ENCODE measurements at regions not wholly inside any gene's neighbourhood (a gene's known extent, or its start where the extent isn't known, plus 50 kb on each side); places are given as distances from the start of the nearest gene placed in this dataset.

DNA sequence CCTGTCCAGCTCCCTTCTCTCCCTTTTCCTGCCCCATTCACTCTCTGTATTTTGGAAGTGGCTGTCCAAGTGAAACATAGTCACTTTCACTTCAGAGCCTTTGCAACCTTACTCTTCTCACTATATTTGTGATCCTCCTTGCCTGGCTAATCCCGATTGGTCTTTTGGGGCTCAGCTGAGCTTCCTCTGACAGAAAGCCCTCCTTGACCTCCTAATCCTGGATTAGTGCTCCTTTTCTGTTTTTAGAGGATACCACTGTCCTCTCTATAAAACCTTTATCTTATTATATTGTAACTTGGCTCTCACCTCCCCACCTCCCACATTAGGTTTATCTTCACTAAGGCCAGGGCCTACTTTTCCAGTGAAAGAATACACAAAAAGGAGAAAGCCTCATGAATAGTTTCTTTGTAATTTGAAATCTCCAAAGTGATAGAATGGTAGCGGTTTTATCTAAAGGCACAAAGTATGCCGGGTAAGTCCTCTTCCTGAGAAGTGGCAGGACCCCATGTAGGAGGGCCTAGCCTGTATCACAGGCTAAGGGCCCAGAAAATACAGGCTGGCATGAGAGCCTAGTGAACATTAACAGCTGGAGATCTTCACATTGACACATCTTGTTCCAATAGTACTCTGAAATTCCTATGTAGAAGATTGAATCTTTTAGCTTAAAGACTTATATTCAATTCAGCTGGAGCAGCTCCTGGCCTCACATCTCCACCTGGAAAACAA, 83.1 kb upstream of the GAREM1 start:
- no peaks in the 10 kb centered on the region for H3K27me3 ChIP-seq
- H3K36me3 ChIP-seq (replicated peaks; ENCODE audit: insufficient read depth, low read depth) = no peaks in the 10 kb centered on the region
- no peak for TF ChIP-seq EZH2 (IDR thresholded peaks at IDR 0.05; ENCODE audit: borderline replicate concordance)
- TF ChIP-seq, protein P1, sequence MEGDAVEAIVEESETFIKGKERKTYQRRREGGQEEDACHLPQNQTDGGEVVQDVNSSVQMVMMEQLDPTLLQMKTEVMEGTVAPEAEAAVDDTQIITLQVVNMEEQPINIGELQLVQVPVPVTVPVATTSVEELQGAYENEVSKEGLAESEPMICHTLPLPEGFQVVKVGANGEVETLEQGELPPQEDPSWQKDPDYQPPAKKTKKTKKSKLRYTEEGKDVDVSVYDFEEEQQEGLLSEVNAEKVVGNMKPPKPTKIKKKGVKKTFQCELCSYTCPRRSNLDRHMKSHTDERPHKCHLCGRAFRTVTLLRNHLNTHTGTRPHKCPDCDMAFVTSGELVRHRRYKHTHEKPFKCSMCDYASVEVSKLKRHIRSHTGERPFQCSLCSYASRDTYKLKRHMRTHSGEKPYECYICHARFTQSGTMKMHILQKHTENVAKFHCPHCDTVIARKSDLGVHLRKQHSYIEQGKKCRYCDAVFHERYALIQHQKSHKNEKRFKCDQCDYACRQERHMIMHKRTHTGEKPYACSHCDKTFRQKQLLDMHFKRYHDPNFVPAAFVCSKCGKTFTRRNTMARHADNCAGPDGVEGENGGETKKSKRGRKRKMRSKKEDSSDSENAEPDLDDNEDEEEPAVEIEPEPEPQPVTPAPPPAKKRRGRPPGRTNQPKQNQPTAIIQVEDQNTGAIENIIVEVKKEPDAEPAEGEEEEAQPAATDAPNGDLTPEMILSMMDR (IDR thresholded peaks at IDR 0.05; ENCODE audit: poor library complexity) = no peak
- no peak for TF ChIP-seq EZH2phosphoT487 (IDR thresholded peaks at IDR 0.05; ENCODE audit: low read depth, severe bottlenecking, unreplicated experiment)
- H3K9me3 ChIP-seq (ENCODE audit: low read depth) = no peaks in the 10 kb centered on the region
- no peak overlapping the region for H3K27ac ChIP-seq
- no peaks in the 10 kb centered on the region for H3K79me2 ChIP-seq
- H3K4me2 ChIP-seq = no peak overlapping the region
- no peak overlapping the region for H3K4me3 ChIP-seq
- no peaks in the 10 kb centered on the region for H3K9me2 ChIP-seq (replicated peaks; ENCODE audit: insufficient read depth)
- WGBS (ENCODE audit: low lambda C conversion rate, missing lambda C conversion rate) = 74% methylated on average over 3 of the region's 3 CpGs
- H2AFZ ChIP-seq = no peak overlapping the region
- no peaks in the 10 kb centered on the region for H4K20me1 ChIP-seq (ENCODE audit: insufficient read depth, poor library complexity, severe bottlenecking)
- DNase-seq (ENCODE audit: low spot score) = no peak
- no peaks in the 10 kb centered on the region for H3K4me1 ChIP-seq (ENCODE audit: insufficient read depth)

DNA sequence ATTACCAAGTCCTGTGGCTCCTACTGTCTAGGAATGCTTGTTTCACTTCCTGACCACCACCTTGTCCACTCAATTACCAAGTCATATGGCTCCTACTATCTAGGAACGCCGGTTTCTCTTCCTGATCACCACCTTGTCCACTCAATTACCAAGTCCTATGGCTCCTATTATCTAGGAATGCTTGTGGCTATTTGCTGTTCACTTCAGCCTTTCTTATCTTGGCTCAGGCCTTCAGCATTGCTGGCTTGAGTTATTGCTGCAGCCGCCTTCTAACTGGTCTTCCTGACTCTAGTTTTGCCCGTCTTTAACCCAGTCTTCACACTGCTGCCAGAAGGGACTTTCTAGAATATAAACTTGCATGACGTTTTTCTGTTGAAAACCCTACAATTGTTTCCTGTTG, 82.5 kb upstream of the GAREM1 start:
- H3K9me2 ChIP-seq (replicated peaks; ENCODE audit: insufficient read depth) = no peaks in the 10 kb centered on the region
- no peak overlapping the region for H3K27ac ChIP-seq
- no peak overlapping the region for H3K4me3 ChIP-seq
- peak; percentile 6 for DNase-seq (ENCODE audit: low spot score)
- 57% methylated on average over 5 of the region's 5 CpGs for WGBS (ENCODE audit: low lambda C conversion rate, missing lambda C conversion rate)
- H3K4me1 ChIP-seq (ENCODE audit: insufficient read depth) = no peaks in the 10 kb centered on the region
- no peaks in the 10 kb centered on the region for H3K9me3 ChIP-seq (ENCODE audit: low read depth)
- TF ChIP-seq, protein P1 (IDR thresholded peaks at IDR 0.05; ENCODE audit: poor library complexity) = no peak
- TF ChIP-seq EZH2 (IDR thresholded peaks at IDR 0.05; ENCODE audit: borderline replicate concordance) (no peak), EZH2phosphoT487 (IDR thresholded peaks at IDR 0.05; ENCODE audit: low read depth, severe bottlenecking, unreplicated experiment) (no peak)
- no peak overlapping the region for H3K4me2 ChIP-seq
- H2AFZ ChIP-seq = no peak overlapping the region
- no peaks in the 10 kb centered on the region for H3K27me3 ChIP-seq
- no peaks in the 10 kb centered on the region for H3K36me3 ChIP-seq (replicated peaks; ENCODE audit: insufficient read depth, low read depth)
- H3K79me2 ChIP-seq = no peaks in the 10 kb centered on the region
- no peaks in the 10 kb centered on the region for H4K20me1 ChIP-seq (ENCODE audit: insufficient read depth, poor library complexity, severe bottlenecking)

DNA sequence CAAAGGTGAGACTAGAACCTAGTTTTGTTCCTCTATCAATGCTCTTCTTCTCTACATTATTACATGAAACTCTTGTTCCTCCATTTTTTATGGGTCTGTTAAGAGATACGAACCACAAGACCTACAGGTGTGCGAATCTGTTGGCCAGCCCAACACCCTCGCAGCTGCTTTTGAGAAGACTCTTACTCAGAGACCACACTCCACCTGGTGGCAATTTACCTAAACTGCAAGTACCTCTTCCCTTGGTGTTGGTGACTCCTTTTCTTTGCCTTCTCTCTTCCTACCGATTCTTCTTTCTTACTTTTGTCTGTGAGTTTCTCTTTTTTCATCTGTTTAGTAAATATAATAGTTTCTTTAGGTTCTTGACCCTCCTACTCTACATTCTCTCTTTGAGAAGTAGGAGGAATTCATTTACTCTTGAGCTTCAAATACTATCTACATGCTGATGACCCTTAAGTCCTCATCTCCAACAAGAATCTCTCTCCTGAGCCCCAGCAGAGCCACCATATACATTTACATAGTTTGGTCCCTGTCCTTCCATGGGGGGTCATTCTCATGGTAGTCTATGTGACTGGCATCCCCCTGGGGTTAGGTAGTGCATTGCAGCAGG, 81.8 kb upstream of the GAREM1 start:
- Histone ChIP-seq H3K4me1 (ENCODE audit: insufficient read depth) (no peaks in the 10 kb centered on the region), H2AFZ (no peak overlapping the region), H3K9me2 (replicated peaks; ENCODE audit: insufficient read depth) (no peaks in the 10 kb centered on the region), H4K20me1 (ENCODE audit: insufficient read depth, poor library complexity, severe bottlenecking) (no peaks in the 10 kb centered on the region), H3K4me2 (no peak overlapping the region), H3K9me3 (ENCODE audit: low read depth) (no peaks in the 10 kb centered on the region), H3K36me3 (replicated peaks; ENCODE audit: insufficient read depth, low read depth) (no peaks in the 10 kb centered on the region), H3K79me2 (no peaks in the 10 kb centered on the region), H3K4me3 (no peak overlapping the region), H3K27me3 (no peaks in the 10 kb centered on the region), H3K27ac (no peak overlapping the region)
- WGBS (ENCODE audit: low lambda C conversion rate, missing lambda C conversion rate) = 36% methylated on average over 4 of the region's 4 CpGs
- DNase-seq (ENCODE audit: low spot score) = peak; percentile 85
- TF ChIP-seq EZH2phosphoT487 (IDR thresholded peaks at IDR 0.05; ENCODE audit: low read depth, severe bottlenecking, unreplicated experiment) = no peak
- TF ChIP-seq, protein P1 (IDR thresholded peaks at IDR 0.05; ENCODE audit: poor library complexity) = peak; percentile 60
